ENCODE measurements at regions not wholly inside any gene's neighbourhood (a gene's known extent, or its start where the extent isn't known, plus 50 kb on each side); places are given as distances from the start of the nearest gene placed in this dataset.

- no peaks in the 10 kb centered on the region for H3K36me3 ChIP-seq
- TF ChIP-seq Cebpa-rat (IDR thresholded peaks at IDR 0.05) = no peak
- no peak overlapping the region for H3K4me2 ChIP-seq
- no peak overlapping the region for H3K27ac ChIP-seq
- H3K27me3 ChIP-seq = no peaks in the 10 kb centered on the region
- no peak overlapping the region for H3K9ac ChIP-seq
- no peaks in the 10 kb centered on the region for H4K20me1 ChIP-seq
- H3K9me3 ChIP-seq = no peaks in the 10 kb centered on the region
- no peaks in the 10 kb centered on the region for H3K4me1 ChIP-seq
- no peak overlapping the region for H3K4me3 ChIP-seq
Observed at GRCh38 chr18:71966791-71967190, 577.4 kb downstream of the CBLN2 start.

- Histone ChIP-seq H3K9ac (no peak overlapping the region), H3K4me2 (no peak overlapping the region), H3K27ac (no peak overlapping the region), H3K27me3 (no peaks in the 10 kb centered on the region), H3K36me3 (no peaks in the 10 kb centered on the region), H3K9me3 (no peaks in the 10 kb centered on the region), H3K4me1 (no peaks in the 10 kb centered on the region), H4K20me1 (no peaks in the 10 kb centered on the region), H3K4me3 (no peak overlapping the region)
- TF ChIP-seq Cebpa-rat (IDR thresholded peaks at IDR 0.05) = no peak
Observed at GRCh38 chr18:71958605-71959004, 585.5 kb downstream of the CBLN2 start.

- Histone ChIP-seq H3K4me3 (no peak overlapping the region), H3K9me3 (no peaks in the 10 kb centered on the region), H3K4me1 (no peaks in the 10 kb centered on the region), H3K36me3 (no peaks in the 10 kb centered on the region), H3K27ac (no peak overlapping the region), H3K4me2 (no peak overlapping the region), H3K27me3 (no peaks in the 10 kb centered on the region), H4K20me1 (no peaks in the 10 kb centered on the region), H3K9ac (no peak overlapping the region)
- no peak for TF ChIP-seq Cebpa-rat (IDR thresholded peaks at IDR 0.05)
Observed at GRCh38 chr18:71951001-71951400, 593.1 kb downstream of the CBLN2 start.

GRCh38 chr18:71942433-71942832 is 601.7 kb downstream of the CBLN2 start:
- H3K4me3 ChIP-seq = no peak overlapping the region

GRCh38 chr18:71939483-71939882 is 604.7 kb downstream of the CBLN2 start:
- no peaks in the 10 kb centered on the region for H3K36me3 ChIP-seq
- H4K20me1 ChIP-seq = no peaks in the 10 kb centered on the region
- H3K4me1 ChIP-seq = no peaks in the 10 kb centered on the region
- H3K27ac ChIP-seq = no peak overlapping the region
- H3K27me3 ChIP-seq = no peaks in the 10 kb centered on the region
- no peak for TF ChIP-seq Cebpa-rat (IDR thresholded peaks at IDR 0.05)
- H3K4me2 ChIP-seq = no peak overlapping the region
- no peak overlapping the region for H3K9ac ChIP-seq
- no peak overlapping the region for H3K4me3 ChIP-seq
- no peaks in the 10 kb centered on the region for H3K9me3 ChIP-seq

More at GRCh38 chr18:71942433-71942832, 601.7 kb downstream of the CBLN2 start:
- H3K27ac ChIP-seq = no peak overlapping the region
- TF ChIP-seq Cebpa-rat (IDR thresholded peaks at IDR 0.05) = no peak
- no peaks in the 10 kb centered on the region for H3K27me3 ChIP-seq
- H3K9ac ChIP-seq = no peak overlapping the region
- H3K4me1 ChIP-seq = no peaks in the 10 kb centered on the region
- H3K9me3 ChIP-seq = no peaks in the 10 kb centered on the region
- H3K36me3 ChIP-seq = no peaks in the 10 kb centered on the region
- H3K4me2 ChIP-seq = no peak overlapping the region
- no peaks in the 10 kb centered on the region for H4K20me1 ChIP-seq

GRCh38 chr18:71936744-71937143 is 607.4 kb downstream of the CBLN2 start:
- H3K4me2 ChIP-seq = no peak overlapping the region
- no peaks in the 10 kb centered on the region for H4K20me1 ChIP-seq
- H3K36me3 ChIP-seq = no peaks in the 10 kb centered on the region
- no peak for TF ChIP-seq Cebpa-rat (IDR thresholded peaks at IDR 0.05)
- H3K27ac ChIP-seq = no peak overlapping the region
- H3K4me1 ChIP-seq = no peaks in the 10 kb centered on the region
- H3K9me3 ChIP-seq = no peaks in the 10 kb centered on the region
- H3K9ac ChIP-seq = no peak overlapping the region
- H3K4me3 ChIP-seq = no peak overlapping the region
- no peaks in the 10 kb centered on the region for H3K27me3 ChIP-seq

- H3K36me3 ChIP-seq = no peaks in the 10 kb centered on the region
- H3K9me3 ChIP-seq = no peaks in the 10 kb centered on the region
- no peak for TF ChIP-seq Cebpa-rat (IDR thresholded peaks at IDR 0.05)
Observed at GRCh38 chr18:71919211-71919610, 624.9 kb downstream of the CBLN2 start.

GRCh38 chr18:71913641-71914040 is 630.5 kb downstream of the CBLN2 start:
- Histone ChIP-seq H3K27me3 (no peaks in the 10 kb centered on the region), H3K4me2 (no peak overlapping the region), H3K9me3 (no peaks in the 10 kb centered on the region), H3K27ac (no peak overlapping the region), H3K4me3 (no peak overlapping the region), H3K4me1 (no peaks in the 10 kb centered on the region), H3K36me3 (no peaks in the 10 kb centered on the region), H3K9ac (no peak overlapping the region), H4K20me1 (no peaks in the 10 kb centered on the region)
- TF ChIP-seq Cebpa-rat (IDR thresholded peaks at IDR 0.05) = no peak

More at GRCh38 chr18:71919211-71919610, 624.9 kb downstream of the CBLN2 start:
- H3K4me3 ChIP-seq = no peak overlapping the region
- no peak overlapping the region for H3K27ac ChIP-seq
- no peaks in the 10 kb centered on the region for H3K4me1 ChIP-seq
- H3K4me2 ChIP-seq = no peak overlapping the region
- no peak overlapping the region for H3K9ac ChIP-seq
- no peaks in the 10 kb centered on the region for H4K20me1 ChIP-seq
- no peaks in the 10 kb centered on the region for H3K27me3 ChIP-seq

GRCh38 chr18:71902482-71902881 is 641.7 kb downstream of the CBLN2 start:
- no peaks in the 10 kb centered on the region for H3K4me1 ChIP-seq
- H4K20me1 ChIP-seq = no peaks in the 10 kb centered on the region
- H3K27me3 ChIP-seq = no peaks in the 10 kb centered on the region
- no peak overlapping the region for H3K9ac ChIP-seq
- no peak overlapping the region for H3K27ac ChIP-seq
- H3K4me3 ChIP-seq = no peak overlapping the region
- H3K9me3 ChIP-seq = no peaks in the 10 kb centered on the region
- no peaks in the 10 kb centered on the region for H3K36me3 ChIP-seq
- TF ChIP-seq Cebpa-rat (IDR thresholded peaks at IDR 0.05) = no peak
- no peak overlapping the region for H3K4me2 ChIP-seq

GRCh38 chr18:71899707-71900472 is 644.3 kb downstream of the CBLN2 start:
- no peaks in the 10 kb centered on the region for H3K9me3 ChIP-seq
- no peak for TF ChIP-seq Cebpa-rat (IDR thresholded peaks at IDR 0.05)
- no peaks in the 10 kb centered on the region for H3K36me3 ChIP-seq

More at GRCh38 chr18:71899707-71900472, 644.3 kb downstream of the CBLN2 start:
- Histone ChIP-seq H3K4me2 (no peak overlapping the region), H3K27ac (no peak overlapping the region), H3K4me1 (no peaks in the 10 kb centered on the region), H3K4me3 (no peak overlapping the region), H3K9ac (no peak overlapping the region), H4K20me1 (no peaks in the 10 kb centered on the region), H3K27me3 (no peaks in the 10 kb centered on the region)

Measured in BLaER1 (cell line).